CD14-positive monocyte (primary cell): ENCODE measurements at regions not wholly inside any gene's neighbourhood (a gene's known extent, or its start where the extent isn't known, plus 50 kb on each side); places are given as distances from the start of the nearest gene placed in this dataset.

Source experiments
- DNase-seq, 3 donors: peaks; one replicate each; pipeline ENCODE4 v3.0.0-alpha.2; 2011 to 2022
- H2AFZ ChIP-seq: 2 replicates; pipeline ENCODE4 v1.6.0; 2012; ENCODE audit warnings: mild to moderate bottlenecking, low read depth, low read length, inconsistent platforms; ENCODE audit not compliant: insufficient read depth, poor library complexity, severe bottlenecking
- H3K27ac ChIP-seq, 2 donors: 1 replicate in 1 of 2; 2 replicates in 1 of 2; pipeline ENCODE4 v1.5.1; 2012 to 2013; ENCODE audit warnings: low read length in 2 of 2, control low read depth in 1 of 2, inconsistent platforms in 1 of 2, low read depth in 1 of 2, mild to moderate bottlenecking in 1 of 2
- H3K27me3 ChIP-seq, 2 donors: one replicate each; pipeline versions ENCODE4 v1.6.0 to v1.6.1; 2011 to 2013; ENCODE audit warnings: low read length in 2 of 2; ENCODE audit not compliant: control insufficient read depth in 2 of 2, insufficient read depth in 2 of 2
- H3K36me3 ChIP-seq, 2 donors: replicated peaks in 1 of 2; 1 replicate in 1 of 2; 2 replicates in 1 of 2; pipeline versions ENCODE4 v1.5.1 to v1.6.1; 2012 to 2013; ENCODE audit warnings: low read length in 2 of 2, control low read depth in 1 of 2, inconsistent platforms in 1 of 2, mild to moderate bottlenecking in 1 of 2; ENCODE audit not compliant: insufficient read depth in 2 of 2, control insufficient read depth in 1 of 2
- H3K4me1 ChIP-seq, 2 donors: 1 replicate in 1 of 2; 2 replicates in 1 of 2; pipeline versions ENCODE4 v1.5.1 to v1.6.1; 2012 to 2013; ENCODE audit warnings: low read length in 2 of 2, control low read depth in 1 of 2, inconsistent platforms in 1 of 2, mild to moderate bottlenecking in 1 of 2, moderate library complexity in 1 of 2; ENCODE audit not compliant: insufficient read depth in 2 of 2, control insufficient read depth in 1 of 2
- H3K4me2 ChIP-seq: replicated peaks from 2 replicates; pipeline ENCODE3; 2012; ENCODE audit warnings: low read length, moderate library complexity, mild to moderate bottlenecking; ENCODE audit not compliant: poor library complexity, severe bottlenecking; ENCODE audit errors: extremely low read depth
- H3K4me3 ChIP-seq, 3 experiments: fragments of 200-600 bp in 1 of 3; sonication (generic) in 1 of 3; replicated peaks in 1 of 3; 1 replicate in 2 of 3; 2 replicates in 1 of 3; pipeline ENCODE4 v1.5.1; 2011 to 2013; ENCODE audit warnings: low read length in 3 of 3, mild to moderate bottlenecking in 3 of 3, control low read depth in 2 of 3, low read depth in 2 of 3, inconsistent platforms in 1 of 3, moderate library complexity in 1 of 3
- H3K79me2 ChIP-seq: 2 replicates; pipeline ENCODE4 v1.6.0; 2012; ENCODE audit warnings: mild to moderate bottlenecking, control low read depth, inconsistent platforms, low read length, moderate library complexity; ENCODE audit not compliant: insufficient read depth
- H3K9ac ChIP-seq: 2 replicates; pipeline ENCODE4 v1.6.0; 2017; ENCODE audit warnings: low read length, mild to moderate bottlenecking; ENCODE audit not compliant: insufficient read depth, poor library complexity, severe bottlenecking
- H3K9me3 ChIP-seq, 2 donors: replicated peaks in 1 of 2; 1 replicate in 1 of 2; 2 replicates in 1 of 2; pipeline versions ENCODE4 v1.5.1 to v1.6.1; 2012 to 2013; ENCODE audit warnings: low read length in 2 of 2, control low read depth in 1 of 2; ENCODE audit not compliant: control insufficient read depth in 1 of 2, insufficient read depth in 1 of 2
- H4K20me1 ChIP-seq: 2 replicates; pipeline ENCODE4 v1.6.0; 2012; ENCODE audit warnings: mild to moderate bottlenecking, low read length, control low read depth, moderate library complexity; ENCODE audit not compliant: insufficient read depth
- H3K27ac Mint-ChIP-seq, 7 donors: one replicate each; pipeline ENCODE4 v1.8.0; 2020; ENCODE audit warnings: mild to moderate bottlenecking in 7 of 7, mixed read lengths in 7 of 7, moderate library complexity in 6 of 7, inconsistent platforms in 2 of 7
- H3K27me3 Mint-ChIP-seq, 3 donors: one replicate each; pipeline ENCODE4 v1.8.0; 2021 to 2022; ENCODE audit warnings: low read depth in 3 of 3, mild to moderate bottlenecking in 3 of 3, mixed read lengths in 3 of 3, moderate library complexity in 3 of 3, inconsistent platforms in 1 of 3
- H3K36me3 Mint-ChIP-seq, 2 donors: one replicate each; pipeline ENCODE4 v1.8.0; 2020; ENCODE audit warnings: mixed read lengths in 2 of 2, inconsistent platforms in 1 of 2, mild to moderate bottlenecking in 1 of 2
- H3K4me1 Mint-ChIP-seq: one replicate; pipeline ENCODE4 v1.8.0; 2020; ENCODE audit warnings: mild to moderate bottlenecking, mixed read lengths
- H3K4me3 Mint-ChIP-seq, 2 donors: one replicate each; pipeline ENCODE4 v1.8.0; 2020; ENCODE audit warnings: mild to moderate bottlenecking in 2 of 2, mixed read lengths in 2 of 2, moderate library complexity in 1 of 2
- H3K9me3 Mint-ChIP-seq, 7 donors: one replicate each; pipeline ENCODE4 v1.8.0; 2020 to 2022; ENCODE audit warnings: mixed read lengths in 7 of 7, mild to moderate bottlenecking in 6 of 7, moderate library complexity in 6 of 7, inconsistent platforms in 2 of 7
- CTCF ChIP-seq: fragments of 200-600 bp; IDR thresholded peaks from one replicate; pipeline ENCODE4 v1.8.0; 2022; ENCODE audit warnings: antibody characterized with exemption, mild to moderate bottlenecking
- WGBS: methylation state at CpG from one replicate; pipeline ENCODE4 v1.1.5; 2013; ENCODE audit warnings: missing lambda C conversion rate; ENCODE audit not compliant: insufficient coverage; 5-methylcytosine and 5-hydroxymethylcytosine counted together
- intact Hi-C, 2 donors: fragments of 100-400 bp; cut with micrococcal nuclease; formaldehyde crosslinking; loops; one replicate each; pipeline versions ENCODE4 v1.15.0 to v1.15.1; 2023

- H3K4me1 Mint-ChIP-seq = no peaks in the 10 kb centered on the region
- Histone ChIP-seq H3K79me2 (no peaks in the 10 kb centered on the region), H3K4me3 (no peak overlapping the region), H3K36me3 (no peaks in the 10 kb centered on the region), H3K27me3 (no peaks in the 10 kb centered on the region), H4K20me1 (no peaks in the 10 kb centered on the region), H3K9me3 (peaks cover 7 to 8% of the 10 kb centered on the region in 2 donors), H3K4me1 (no peaks in the 10 kb centered on the region), H3K9ac (no peak overlapping the region), H3K27ac (no peak overlapping the region), H3K4me2 (no peak overlapping the region), H2AFZ (no peak overlapping the region)
- intact Hi-C loops = no loop called here
- no peak overlapping the region for H3K27ac Mint-ChIP-seq
- H3K4me3 Mint-ChIP-seq = no peak overlapping the region
- peaks cover 0 to 11% (median 2%) of the 10 kb centered on the region in 7 donors for H3K9me3 Mint-ChIP-seq
- TF ChIP-seq CTCF = no peak
- H3K36me3 Mint-ChIP-seq = no peaks in the 10 kb centered on the region
- H3K27me3 Mint-ChIP-seq = no peaks in the 10 kb centered on the region
- no peak for DNase-seq
- WGBS = no CpG with 5 or more reads among the region's 2 CpGs
These were observed 326.4 kb downstream of the MEI4 start for GRCh38 chr6:77979204-77979603.

- Histone ChIP-seq H3K9ac (no peak overlapping the region), H3K4me2 (no peak overlapping the region), H3K4me1 (no peaks in the 10 kb centered on the region), H3K9me3 (peaks cover 14 to 17% of the 10 kb centered on the region in 2 donors), H2AFZ (no peak overlapping the region), H3K36me3 (no peaks in the 10 kb centered on the region), H3K27ac (no peak overlapping the region), H4K20me1 (no peaks in the 10 kb centered on the region), H3K27me3 (no peaks in the 10 kb centered on the region), H3K79me2 (no peaks in the 10 kb centered on the region), H3K4me3 (no peak overlapping the region)
- DNase-seq = no peak
- peaks cover 0 to 16% (median 6%) of the 10 kb centered on the region in 7 donors for H3K9me3 Mint-ChIP-seq
- peaks cover 0 to 1% (median 0%) of the 10 kb centered on the region in 3 donors for H3K27me3 Mint-ChIP-seq
- intact Hi-C loops = no loop called here
- H3K36me3 Mint-ChIP-seq = no peaks in the 10 kb centered on the region
- H3K4me1 Mint-ChIP-seq = no peaks in the 10 kb centered on the region
- no CpG with 5 or more reads among the region's 2 CpGs for WGBS
- no peak overlapping the region for H3K27ac Mint-ChIP-seq
- TF ChIP-seq CTCF = no peak
- H3K4me3 Mint-ChIP-seq = no peak overlapping the region
These were observed 333.7 kb downstream of the MEI4 start for GRCh38 chr6:77986380-77987034.
